Activated naive CD4-positive, alpha-beta T cell treated with anti-CD3 and anti-CD28 coated beads for 36 hours (primary cell): ENCODE measurements at regions not wholly inside any gene's neighbourhood (a gene's known extent, or its start where the extent isn't known, plus 50 kb on each side); places are given as distances from the start of the nearest gene placed in this dataset.

Source experiments
- CTCF ChIA-PET: fragments of 350-600 bp; sonication (Branson Sonifier 250); formaldehyde crosslinking; loops from one replicate; lab custom pipeline; 2021; ENCODE audit warnings: antibody characterized with exemption; lab: Charles Lee
- DNase-seq: peaks from one replicate; pipeline ENCODE4 v3.0.0-alpha.2; 2020
- H3K27ac Mint-ChIP-seq: one replicate; pipeline ENCODE4 v1.8.0; 2021; ENCODE audit warnings: mild to moderate bottlenecking, mixed read lengths
- H3K27me3 Mint-ChIP-seq: one replicate; pipeline ENCODE4 v1.8.0; 2021; ENCODE audit warnings: low read depth, mixed read lengths
- H3K36me3 Mint-ChIP-seq: one replicate; pipeline ENCODE4 v1.8.0; 2021; ENCODE audit warnings: low read depth, mixed read lengths
- H3K4me1 Mint-ChIP-seq: one replicate; pipeline ENCODE4 v1.8.0; 2021; ENCODE audit warnings: low read depth, mixed read lengths
- H3K4me3 Mint-ChIP-seq: one replicate; pipeline ENCODE4 v1.8.0; 2021; ENCODE audit warnings: mild to moderate bottlenecking, moderate library complexity, mixed read lengths
- H3K9me3 Mint-ChIP-seq: one replicate; pipeline ENCODE4 v1.8.0; 2021; ENCODE audit warnings: mixed read lengths
- intact Hi-C: fragments of 100-400 bp; cut with micrococcal nuclease; formaldehyde crosslinking; loops from one replicate; pipeline ENCODE4 v1.15.1; 2023

GRCh38 chr12:15272376-15272775 lies 49.9 kb upstream of the PTPRO start:
- no peak for DNase-seq
- Mint-ChIP-seq H3K27ac (no peak overlapping the region), H3K27me3 (peaks cover 3% of the 10 kb centered on the region), H3K36me3 (no peaks in the 10 kb centered on the region), H3K9me3 (no peaks in the 10 kb centered on the region), H3K4me1 (no peaks in the 10 kb centered on the region), H3K4me3 (no peak overlapping the region)
- intact Hi-C loops, result no loop called here
- CTCF ChIA-PET, result interaction anchor here (0.7 to 1.4 kb wide), 7 partner anchors 46 to 315 kb away, joined by 3 to 8 read pairs (median 3); no protein-coding TSS in a partner anchor
